HEK293T (cell line): ENCODE measurements at regions not wholly inside any gene's neighbourhood (a gene's known extent, or its start where the extent isn't known, plus 50 kb on each side); places are given as distances from the start of the nearest gene placed in this dataset.

ENCODE experiments used
- ARNT ChIP-seq: fragments of 450-650 bp; IDR thresholded peaks from 2 replicates; pipeline ENCODE4 v1.6.1; 2017; ENCODE audit warnings: mild to moderate bottlenecking
- BHLHE40 ChIP-seq: fragments of 450-650 bp; IDR thresholded peaks from 2 replicates; pipeline ENCODE4 v1.6.1; 2016; ENCODE audit warnings: mild to moderate bottlenecking, moderate library complexity, borderline replicate concordance
- ELF4 ChIP-seq: fragments of 450-650 bp; IDR thresholded peaks from 2 replicates; pipeline ENCODE4 v1.6.1; 2017; ENCODE audit warnings: antibody characterized with exemption
- FOXA1 ChIP-seq: fragments of 450-650 bp; IDR thresholded peaks from 2 replicates; pipeline ENCODE4 v1.6.1; 2016; ENCODE audit warnings: mild to moderate bottlenecking
- FOXM1 ChIP-seq: fragments of 450-650 bp; IDR thresholded peaks from 2 replicates; pipeline ENCODE4 v1.6.1; 2017; ENCODE audit warnings: mild to moderate bottlenecking, borderline replicate concordance
- HDGF ChIP-seq: fragments of 450-650 bp; IDR thresholded peaks from 2 replicates; pipeline ENCODE4 v1.6.1; 2017; ENCODE audit warnings: antibody characterized with exemption, borderline replicate concordance
- L3MBTL2 ChIP-seq: fragments of 450-650 bp; conservative IDR thresholded peaks from 2 replicates; pipeline ENCODE4 v1.6.1; 2016; ENCODE audit warnings: mild to moderate bottlenecking
- LEF1 ChIP-seq: fragments of 450-650 bp; IDR thresholded peaks from 2 replicates; pipeline ENCODE4 v1.6.1; 2017; ENCODE audit warnings: mild to moderate bottlenecking, borderline replicate concordance
- NFRKB ChIP-seq: fragments of 450-650 bp; IDR thresholded peaks from 2 replicates; pipeline ENCODE4 v1.6.1; 2016; ENCODE audit warnings: mild to moderate bottlenecking, moderate library complexity
- SP1 ChIP-seq: fragments of 450-650 bp; IDR thresholded peaks from 2 replicates; pipeline ENCODE4 v1.6.1; 2017
- SUZ12 ChIP-seq: fragments of 450-650 bp; IDR thresholded peaks from 2 replicates; pipeline ENCODE4 v1.6.1; 2016; ENCODE audit warnings: mild to moderate bottlenecking
- TARDBP ChIP-seq: fragments of 450-650 bp; IDR thresholded peaks from 2 replicates; pipeline ENCODE4 v1.6.1; 2016
- TF ChIP-seq, protein P1 (sequence below): fragments of 450-650 bp; IDR thresholded peaks from 2 replicates; pipeline ENCODE4 v1.6.1; 2016

DNA sequence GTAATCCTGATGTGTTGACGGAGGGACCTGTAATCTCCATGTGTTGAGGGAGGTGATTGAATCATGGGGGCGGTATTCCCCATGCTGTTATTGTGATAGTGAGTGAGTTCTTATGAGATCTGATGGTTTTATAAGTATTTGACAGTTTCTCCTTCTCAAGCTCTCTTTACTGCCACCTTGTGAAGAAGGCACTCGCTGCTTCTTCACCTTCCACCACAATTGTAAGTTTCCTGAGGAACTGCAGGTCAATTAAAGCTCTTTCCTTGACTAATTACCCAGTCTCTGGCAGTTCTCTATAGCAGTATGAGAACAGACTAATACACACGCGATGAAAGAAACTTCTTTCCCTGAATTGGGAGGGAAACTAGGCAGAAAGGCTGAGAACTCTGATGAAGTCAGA, 141.1 kb upstream of the RAD23B start:
- TF ChIP-seq ELF4 (no peak), L3MBTL2 (no peak), FOXM1 (no peak), TARDBP (no peak), FOXA1 (no peak), HDGF (no peak), ARNT (no peak), SUZ12 (no peak), SP1 (no peak), BHLHE40 (no peak), NFRKB (no peak), LEF1 (no peak)
- TF ChIP-seq, protein P1, sequence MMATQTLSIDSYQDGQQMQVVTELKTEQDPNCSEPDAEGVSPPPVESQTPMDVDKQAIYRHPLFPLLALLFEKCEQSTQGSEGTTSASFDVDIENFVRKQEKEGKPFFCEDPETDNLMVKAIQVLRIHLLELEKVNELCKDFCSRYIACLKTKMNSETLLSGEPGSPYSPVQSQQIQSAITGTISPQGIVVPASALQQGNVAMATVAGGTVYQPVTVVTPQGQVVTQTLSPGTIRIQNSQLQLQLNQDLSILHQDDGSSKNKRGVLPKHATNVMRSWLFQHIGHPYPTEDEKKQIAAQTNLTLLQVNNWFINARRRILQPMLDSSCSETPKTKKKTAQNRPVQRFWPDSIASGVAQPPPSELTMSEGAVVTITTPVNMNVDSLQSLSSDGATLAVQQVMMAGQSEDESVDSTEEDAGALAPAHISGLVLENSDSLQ: no peak
